ENCODE measurements at regions not wholly inside any gene's neighbourhood (a gene's known extent, or its start where the extent isn't known, plus 50 kb on each side); places are given as distances from the start of the nearest gene placed in this dataset.
A peak's percentile ranks its signal among the peaks of the same experiment; 100 is the strongest.

DNA sequence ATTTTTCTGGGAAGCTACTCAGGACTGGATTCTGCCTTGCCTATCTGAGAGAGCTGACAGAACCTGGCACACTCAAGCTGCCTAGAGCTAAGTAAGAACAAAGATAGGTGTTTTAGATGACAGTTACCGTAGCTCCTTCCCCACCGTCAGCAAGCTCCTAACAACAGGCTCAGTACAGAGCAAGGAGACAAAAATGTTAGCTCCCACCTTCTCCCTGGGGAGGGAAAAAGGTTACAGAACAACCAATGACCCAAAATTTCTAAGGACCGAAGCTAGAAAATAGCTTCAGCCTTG, 1058.2 kb upstream of the PCDH20 start:
- no peaks in the 10 kb centered on the region for H3K36me3 Mint-ChIP-seq (ENCODE audit: low read depth)
- H3K27me3 Mint-ChIP-seq (ENCODE audit: insufficient read depth, low read depth, poor library complexity): no peaks in the 10 kb centered on the region
- peak overlapping the region; percentile 81 for H2AFZ ChIP-seq
- H3K4me2 ChIP-seq: peak overlapping the region; percentile 5; the same call in 1 of the 2 replicates
- no peaks in the 10 kb centered on the region for H3K9me3 Mint-ChIP-seq
- TF ChIP-seq JUNB (IDR thresholded peaks at IDR 0.05; ENCODE audit: unreplicated experiment): no peak
- TF ChIP-seq EZH2phosphoT487 (IDR thresholded peaks at IDR 0.05; ENCODE audit: unreplicated experiment): no peak
- TF ChIP-seq, protein P1, sequence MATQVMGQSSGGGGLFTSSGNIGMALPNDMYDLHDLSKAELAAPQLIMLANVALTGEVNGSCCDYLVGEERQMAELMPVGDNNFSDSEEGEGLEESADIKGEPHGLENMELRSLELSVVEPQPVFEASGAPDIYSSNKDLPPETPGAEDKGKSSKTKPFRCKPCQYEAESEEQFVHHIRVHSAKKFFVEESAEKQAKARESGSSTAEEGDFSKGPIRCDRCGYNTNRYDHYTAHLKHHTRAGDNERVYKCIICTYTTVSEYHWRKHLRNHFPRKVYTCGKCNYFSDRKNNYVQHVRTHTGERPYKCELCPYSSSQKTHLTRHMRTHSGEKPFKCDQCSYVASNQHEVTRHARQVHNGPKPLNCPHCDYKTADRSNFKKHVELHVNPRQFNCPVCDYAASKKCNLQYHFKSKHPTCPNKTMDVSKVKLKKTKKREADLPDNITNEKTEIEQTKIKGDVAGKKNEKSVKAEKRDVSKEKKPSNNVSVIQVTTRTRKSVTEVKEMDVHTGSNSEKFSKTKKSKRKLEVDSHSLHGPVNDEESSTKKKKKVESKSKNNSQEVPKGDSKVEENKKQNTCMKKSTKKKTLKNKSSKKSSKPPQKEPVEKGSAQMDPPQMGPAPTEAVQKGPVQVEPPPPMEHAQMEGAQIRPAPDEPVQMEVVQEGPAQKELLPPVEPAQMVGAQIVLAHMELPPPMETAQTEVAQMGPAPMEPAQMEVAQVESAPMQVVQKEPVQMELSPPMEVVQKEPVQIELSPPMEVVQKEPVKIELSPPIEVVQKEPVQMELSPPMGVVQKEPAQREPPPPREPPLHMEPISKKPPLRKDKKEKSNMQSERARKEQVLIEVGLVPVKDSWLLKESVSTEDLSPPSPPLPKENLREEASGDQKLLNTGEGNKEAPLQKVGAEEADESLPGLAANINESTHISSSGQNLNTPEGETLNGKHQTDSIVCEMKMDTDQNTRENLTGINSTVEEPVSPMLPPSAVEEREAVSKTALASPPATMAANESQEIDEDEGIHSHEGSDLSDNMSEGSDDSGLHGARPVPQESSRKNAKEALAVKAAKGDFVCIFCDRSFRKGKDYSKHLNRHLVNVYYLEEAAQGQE (IDR thresholded peaks at IDR 0.05; ENCODE audit: unreplicated experiment): no peak
- TF ChIP-seq, protein P2, sequence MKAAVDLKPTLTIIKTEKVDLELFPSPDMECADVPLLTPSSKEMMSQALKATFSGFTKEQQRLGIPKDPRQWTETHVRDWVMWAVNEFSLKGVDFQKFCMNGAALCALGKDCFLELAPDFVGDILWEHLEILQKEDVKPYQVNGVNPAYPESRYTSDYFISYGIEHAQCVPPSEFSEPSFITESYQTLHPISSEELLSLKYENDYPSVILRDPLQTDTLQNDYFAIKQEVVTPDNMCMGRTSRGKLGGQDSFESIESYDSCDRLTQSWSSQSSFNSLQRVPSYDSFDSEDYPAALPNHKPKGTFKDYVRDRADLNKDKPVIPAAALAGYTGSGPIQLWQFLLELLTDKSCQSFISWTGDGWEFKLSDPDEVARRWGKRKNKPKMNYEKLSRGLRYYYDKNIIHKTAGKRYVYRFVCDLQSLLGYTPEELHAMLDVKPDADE (IDR thresholded peaks at IDR 0.05): no peak
- no peak for TF ChIP-seq ZNF114 (CRISPR knock-in tag; IDR thresholded peaks at IDR 0.05)
- no peaks in the 10 kb centered on the region for H3K36me3 ChIP-seq (ENCODE audit: insufficient read depth)
- no peak overlapping the region for H3K4me3 ChIP-seq
- H3K79me2 ChIP-seq (replicated peaks; ENCODE audit: insufficient read depth): no peaks in the 10 kb centered on the region
- no peaks in the 10 kb centered on the region for H4K20me1 ChIP-seq (replicated peaks; ENCODE audit: insufficient read depth)
- H3K27ac Mint-ChIP-seq: no peak overlapping the region
- H3K27ac ChIP-seq (ENCODE audit: low read depth): no peak overlapping the region
- H3F3A ChIP-seq (replicated peaks; ENCODE audit: low read depth): no peaks in the 10 kb centered on the region
- peak; percentile 57 for ATAC-seq
- no peaks in the 10 kb centered on the region for H3K4me1 ChIP-seq (ENCODE audit: insufficient read depth)
- peaks cover 13% of the 10 kb centered on the region for H3K4me1 Mint-ChIP-seq
- H3K9me2 ChIP-seq (ENCODE audit: insufficient read depth): no peaks in the 10 kb centered on the region
- H3K4me3 Mint-ChIP-seq: no peak overlapping the region
- DNase-seq (ENCODE audit: low spot score): no peak
- no peaks in the 10 kb centered on the region for H3K27me3 ChIP-seq (ENCODE audit: insufficient read depth)

DNA sequence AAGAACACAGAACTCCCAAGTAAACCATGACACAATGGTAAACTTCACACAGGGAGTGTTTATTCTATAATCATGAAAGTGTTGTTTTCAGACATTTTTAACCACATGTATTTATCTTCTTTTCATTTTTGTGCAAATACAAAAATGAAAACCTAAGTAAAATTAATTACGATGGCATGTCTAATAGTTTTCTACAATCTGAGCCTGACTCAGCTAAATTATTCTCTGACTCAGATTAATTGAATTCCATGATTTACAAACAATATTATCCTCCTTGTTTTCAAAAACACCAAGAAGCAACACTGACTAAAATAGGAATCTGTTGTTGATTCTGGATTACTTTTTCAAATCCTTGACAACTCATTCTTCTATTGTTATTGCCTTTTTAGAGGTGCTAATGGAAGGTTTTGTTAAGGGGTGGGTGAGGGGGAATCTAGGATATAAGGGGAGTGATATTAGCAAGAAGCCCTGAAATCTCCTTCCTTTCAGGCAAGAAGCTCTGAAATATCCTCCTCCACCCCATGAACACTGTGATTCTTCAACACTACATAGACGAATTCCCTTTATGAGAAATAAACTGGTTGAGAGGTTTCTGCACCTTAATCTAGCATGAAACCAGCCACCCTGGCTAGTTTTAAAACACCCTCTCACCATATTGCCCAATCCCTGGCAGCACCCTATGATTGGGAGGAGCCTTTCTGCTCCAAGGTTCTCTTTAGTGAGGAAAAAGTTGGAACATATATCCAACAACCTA, 1057.7 kb upstream of the PCDH20 start:
- no peaks in the 10 kb centered on the region for H3K36me3 Mint-ChIP-seq (ENCODE audit: low read depth)
- Histone ChIP-seq H2AFZ (peak overlapping the region; percentile 81), H3K27me3 (ENCODE audit: insufficient read depth) (no peaks in the 10 kb centered on the region), H3F3A (replicated peaks; ENCODE audit: low read depth) (no peaks in the 10 kb centered on the region), H4K20me1 (replicated peaks; ENCODE audit: insufficient read depth) (no peaks in the 10 kb centered on the region), H3K4me1 (ENCODE audit: insufficient read depth) (no peaks in the 10 kb centered on the region), H3K4me3 (no peak overlapping the region), H3K36me3 (ENCODE audit: insufficient read depth) (no peaks in the 10 kb centered on the region), H3K79me2 (replicated peaks; ENCODE audit: insufficient read depth) (no peaks in the 10 kb centered on the region), H3K27ac (ENCODE audit: low read depth) (no peak overlapping the region), H3K4me2 (peak overlapping the region; percentile 5), H3K9me2 (ENCODE audit: insufficient read depth) (no peaks in the 10 kb centered on the region)
- H3K9me3 Mint-ChIP-seq: no peaks in the 10 kb centered on the region
- no peaks in the 10 kb centered on the region for H3K27me3 Mint-ChIP-seq (ENCODE audit: insufficient read depth, low read depth, poor library complexity)
- peak; percentile 52 for ATAC-seq
- no peak overlapping the region for H3K27ac Mint-ChIP-seq
- H3K4me1 Mint-ChIP-seq: peaks cover 13% of the 10 kb centered on the region
- DNase-seq (ENCODE audit: low spot score): peak; percentile 9
- no peak overlapping the region for H3K4me3 Mint-ChIP-seq
- no peak for TF ChIP-seq EZH2 (IDR thresholded peaks at IDR 0.05; ENCODE audit: low read depth, unreplicated experiment)
- TF ChIP-seq NANOG (IDR thresholded peaks at IDR 0.05; ENCODE audit: borderline replicate concordance): no peak
- TF ChIP-seq STAT1 (IDR thresholded peaks at IDR 0.05; ENCODE audit: unreplicated experiment): no peak
- TF ChIP-seq, protein P1 (IDR thresholded peaks at IDR 0.05; ENCODE audit: unreplicated experiment): no peak
- no peak for TF ChIP-seq ZNF114 (CRISPR knock-in tag; IDR thresholded peaks at IDR 0.05)
- TF ChIP-seq EZH2phosphoT487 (IDR thresholded peaks at IDR 0.05; ENCODE audit: unreplicated experiment): no peak
- TF ChIP-seq JUNB (IDR thresholded peaks at IDR 0.05; ENCODE audit: unreplicated experiment): no peak
- TF ChIP-seq, protein P3, sequence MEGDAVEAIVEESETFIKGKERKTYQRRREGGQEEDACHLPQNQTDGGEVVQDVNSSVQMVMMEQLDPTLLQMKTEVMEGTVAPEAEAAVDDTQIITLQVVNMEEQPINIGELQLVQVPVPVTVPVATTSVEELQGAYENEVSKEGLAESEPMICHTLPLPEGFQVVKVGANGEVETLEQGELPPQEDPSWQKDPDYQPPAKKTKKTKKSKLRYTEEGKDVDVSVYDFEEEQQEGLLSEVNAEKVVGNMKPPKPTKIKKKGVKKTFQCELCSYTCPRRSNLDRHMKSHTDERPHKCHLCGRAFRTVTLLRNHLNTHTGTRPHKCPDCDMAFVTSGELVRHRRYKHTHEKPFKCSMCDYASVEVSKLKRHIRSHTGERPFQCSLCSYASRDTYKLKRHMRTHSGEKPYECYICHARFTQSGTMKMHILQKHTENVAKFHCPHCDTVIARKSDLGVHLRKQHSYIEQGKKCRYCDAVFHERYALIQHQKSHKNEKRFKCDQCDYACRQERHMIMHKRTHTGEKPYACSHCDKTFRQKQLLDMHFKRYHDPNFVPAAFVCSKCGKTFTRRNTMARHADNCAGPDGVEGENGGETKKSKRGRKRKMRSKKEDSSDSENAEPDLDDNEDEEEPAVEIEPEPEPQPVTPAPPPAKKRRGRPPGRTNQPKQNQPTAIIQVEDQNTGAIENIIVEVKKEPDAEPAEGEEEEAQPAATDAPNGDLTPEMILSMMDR (conservative IDR thresholded peaks at IDR 0.05; ENCODE audit: low read depth in 2 of 2): no peak
- TF ChIP-seq POLR2AphosphoS5 (IDR thresholded peaks at IDR 0.05; ENCODE audit: low read depth): no peak
- no peak for TF ChIP-seq CREB1 (CRISPR knock-in tag; IDR thresholded peaks at IDR 0.05; ENCODE audit: low read depth)
- TF ChIP-seq, protein P2 (IDR thresholded peaks at IDR 0.05): no peak

Data from GM23338 (cell line).